GM23248 (cell line): ENCODE measurements at regions not wholly inside any gene's neighbourhood (a gene's known extent, or its start where the extent isn't known, plus 50 kb on each side); places are given as distances from the start of the nearest gene placed in this dataset.
"Not testable (repeated sequence)": the region's sequence is repeated elsewhere in the genome, so short reads cannot be mapped to it uniquely, and the experiment has no call there.

Source experiments
- DNase-seq: peaks from one replicate; pipeline ENCODE4 v3.0.0-alpha.2; 2015
- H2AFZ ChIP-seq: fragments of 200-600 bp; sonication (generic); 2 replicates; pipeline ENCODE4 v1.6.1; 2016; ENCODE audit warnings: antibody characterized with exemption
- H3F3A ChIP-seq: fragments of 200-600 bp; sonication (generic); 2 replicates; pipeline ENCODE4 v1.6.1; 2016; ENCODE audit warnings: mild to moderate bottlenecking, antibody characterized with exemption, mixed run types; ENCODE audit not compliant: insufficient read depth
- H3K27ac ChIP-seq: fragments of 200-600 bp; sonication (generic); 2 replicates; pipeline ENCODE4 v1.5.1; 2016; ENCODE audit warnings: mild to moderate bottlenecking
- H3K27me3 ChIP-seq: fragments of 200-600 bp; sonication (generic); replicated peaks from 2 replicates; pipeline ENCODE4 v1.6.1; 2016; ENCODE audit warnings: mild to moderate bottlenecking; ENCODE audit not compliant: insufficient read depth
- H3K36me3 ChIP-seq: fragments of 200-600 bp; sonication (generic); 2 replicates; pipeline ENCODE4 v1.6.1; 2016; ENCODE audit warnings: low read depth, mild to moderate bottlenecking
- H3K4me1 ChIP-seq: fragments of 200-600 bp; sonication (generic); 2 replicates; pipeline ENCODE4 v1.6.1; 2016; ENCODE audit warnings: mild to moderate bottlenecking; ENCODE audit not compliant: insufficient read depth
- H3K4me2 ChIP-seq: fragments of 200-600 bp; sonication (generic); one replicate; pipeline ENCODE4 v1.6.1; 2016; ENCODE audit warnings: mild to moderate bottlenecking; ENCODE audit not compliant: unreplicated experiment
- H3K4me3 ChIP-seq: fragments of 200-600 bp; sonication (generic); 2 replicates; pipeline ENCODE4 v1.5.1; 2016; ENCODE audit warnings: mild to moderate bottlenecking
- H3K79me2 ChIP-seq: fragments of 200-600 bp; sonication (generic); 2 replicates; pipeline ENCODE4 v1.6.1; 2016; ENCODE audit warnings: mild to moderate bottlenecking; ENCODE audit not compliant: insufficient read depth
- H3K9ac ChIP-seq: fragments of 200-600 bp; sonication (generic); 2 replicates; pipeline ENCODE4 v1.6.1; 2016; ENCODE audit warnings: mild to moderate bottlenecking
- H3K9me2 ChIP-seq: fragments of 200-600 bp; sonication (generic); 2 replicates; pipeline ENCODE4 v1.6.1; 2016; ENCODE audit warnings: mixed run types, mild to moderate bottlenecking, moderate library complexity; ENCODE audit not compliant: insufficient read depth
- H3K9me3 ChIP-seq: fragments of 200-600 bp; sonication (generic); one replicate; pipeline ENCODE4 v1.6.1; 2017; ENCODE audit warnings: low read depth
- H4K20me1 ChIP-seq: fragments of 200-600 bp; sonication (generic); 2 replicates; pipeline ENCODE4 v1.6.0; 2016; ENCODE audit not compliant: insufficient read depth
- EZH2 ChIP-seq: fragments of 200-600 bp; sonication (generic); IDR thresholded peaks from 2 replicates; pipeline ENCODE4 v1.6.1; 2018; ENCODE audit warnings: antibody characterized with exemption, mild to moderate bottlenecking; ENCODE audit not compliant: insufficient read depth, poor library complexity, severe bottlenecking
- EZH2phosphoT487 ChIP-seq: fragments of 200-600 bp; sonication (generic); IDR thresholded peaks from 2 replicates; pipeline ENCODE4 v1.6.1; 2018; ENCODE audit warnings: antibody characterized with exemption, moderate library complexity, mild to moderate bottlenecking, low read depth; ENCODE audit not compliant: insufficient read depth
- WGBS, 2 experiments: methylation state at CpG; one replicate each; pipeline ENCODE4 v1.1.6; 2015 to 2017; ENCODE audit warnings: low lambda C conversion rate in 2 of 2, low coverage in 1 of 2; ENCODE audit errors: missing lambda C conversion rate in 2 of 2; 5-methylcytosine and 5-hydroxymethylcytosine counted together
- in situ Hi-C: fragments of 300-500 bp; cut with MboI; formaldehyde crosslinking; loops from 2 replicates; pipeline ENCODE4 v1.15.0; 2020

- no peak overlapping the region for H2AFZ ChIP-seq
- WGBS, 2 experiments = 89 to 96% methylated on average over 3 of the region's 3 CpGs
- no peak overlapping the region for H3K4me2 ChIP-seq
Observed at GRCh38 chr18:39449566-39449965, 1884.0 kb upstream of the CELF4 start.

DNA sequence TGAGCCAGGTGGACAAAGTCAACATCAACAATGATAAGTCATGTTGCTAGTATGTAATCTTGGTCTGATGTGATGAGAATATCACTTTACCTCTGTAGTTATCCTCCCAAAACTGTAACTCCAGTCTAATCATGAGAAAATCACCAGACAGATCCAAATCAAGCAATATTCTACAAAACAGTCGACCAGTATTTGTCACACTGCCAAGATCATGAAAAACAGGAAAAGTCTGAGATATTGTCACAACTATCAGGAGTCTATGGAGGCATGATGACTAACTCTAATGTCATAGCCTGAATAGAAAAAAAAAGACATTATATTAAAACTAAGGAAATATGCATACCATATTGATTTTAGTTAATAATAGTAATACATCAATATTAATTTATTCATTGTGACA lies 1883.3 kb upstream of the CELF4 start:
- WGBS, 2 experiments = 35 to 38% methylated on average over 1 of the region's 1 CpG

More at GRCh38 chr18:39449566-39449965, 1884.0 kb upstream of the CELF4 start:
- H3K4me3 ChIP-seq = no peak overlapping the region
- peaks cover 6% of the 10 kb centered on the region; the same call in 1 of the 2 replicates for H3F3A ChIP-seq
- no peaks in the 10 kb centered on the region for H3K36me3 ChIP-seq
- H4K20me1 ChIP-seq = no peaks in the 10 kb centered on the region
- no peak overlapping the region for H3K27ac ChIP-seq
- H3K4me1 ChIP-seq = peaks cover 18% of the 10 kb centered on the region
- DNase-seq = no peak
- no peaks in the 10 kb centered on the region for H3K9me3 ChIP-seq
- TF ChIP-seq EZH2phosphoT487 (no peak), EZH2 (no peak)
- H3K27me3 ChIP-seq = no peaks in the 10 kb centered on the region
- no peak overlapping the region for H3K9ac ChIP-seq
- in situ Hi-C loops = no loop called here
- H3K9me2 ChIP-seq = no peaks in the 10 kb centered on the region
- H3K79me2 ChIP-seq = no peaks in the 10 kb centered on the region

GRCh38 chr18:39444957-39445356 lies 1879.4 kb upstream of the CELF4 start:
- H3F3A ChIP-seq, H2AFZ ChIP-seq, in situ Hi-C loops, H3K4me1 ChIP-seq, H3K36me3 ChIP-seq, H3K4me2 ChIP-seq, H3K4me3 ChIP-seq, H3K27me3 ChIP-seq, H3K9ac ChIP-seq, H3K79me2 ChIP-seq, H3K9me3 ChIP-seq, DNase-seq, H3K27ac ChIP-seq, H3K9me2 ChIP-seq, H4K20me1 ChIP-seq: not testable (repeated sequence)
- WGBS, 2 experiments = 95 to 97% methylated on average over 2 of the region's 2 CpGs

More for the DNA sequence above, 1883.3 kb upstream of the CELF4 start:
- H3K4me3 ChIP-seq = no peak overlapping the region
- no peaks in the 10 kb centered on the region for H3K36me3 ChIP-seq
- in situ Hi-C loops = no loop called here
- DNase-seq = peak; percentile 32
- no peak overlapping the region for H2AFZ ChIP-seq
- no peaks in the 10 kb centered on the region for H3F3A ChIP-seq
- no peak overlapping the region for H3K9ac ChIP-seq
- no peaks in the 10 kb centered on the region for H4K20me1 ChIP-seq
- H3K27me3 ChIP-seq = no peaks in the 10 kb centered on the region
- no peaks in the 10 kb centered on the region for H3K9me2 ChIP-seq
- TF ChIP-seq EZH2phosphoT487 (no peak), EZH2 (no peak)
- H3K4me1 ChIP-seq = peaks cover 13% of the 10 kb centered on the region
- H3K9me3 ChIP-seq = no peaks in the 10 kb centered on the region
- no peak overlapping the region for H3K4me2 ChIP-seq
- H3K27ac ChIP-seq = no peak overlapping the region
- no peaks in the 10 kb centered on the region for H3K79me2 ChIP-seq

GRCh38 chr18:39441648-39442047 lies 1876.0 kb upstream of the CELF4 start:
- Histone ChIP-seq H2AFZ (no peak overlapping the region), H3K4me2 (no peak overlapping the region), H3K9me3 (no peaks in the 10 kb centered on the region), H3F3A (no peaks in the 10 kb centered on the region), H4K20me1 (no peaks in the 10 kb centered on the region), H3K27me3 (no peaks in the 10 kb centered on the region), H3K9me2 (no peaks in the 10 kb centered on the region), H3K4me3 (no peak overlapping the region), H3K79me2 (no peaks in the 10 kb centered on the region), H3K36me3 (no peaks in the 10 kb centered on the region), H3K9ac (no peak overlapping the region), H3K4me1 (no peaks in the 10 kb centered on the region), H3K27ac (no peak overlapping the region)
- 83 to 90% methylated on average over 2 of the region's 2 CpGs for WGBS, 2 experiments
- no peak for TF ChIP-seq EZH2
- no peak for TF ChIP-seq EZH2phosphoT487
- DNase-seq = no peak
- in situ Hi-C loops = no loop called here

- Histone ChIP-seq H3K9ac (no peak overlapping the region), H3K79me2 (no peaks in the 10 kb centered on the region), H3K27me3 (no peaks in the 10 kb centered on the region), H3K4me2 (no peak overlapping the region), H3K4me1 (no peaks in the 10 kb centered on the region), H4K20me1 (no peaks in the 10 kb centered on the region), H3K36me3 (no peaks in the 10 kb centered on the region), H2AFZ (no peak overlapping the region), H3K4me3 (no peak overlapping the region), H3K9me3 (no peaks in the 10 kb centered on the region), H3F3A (no peaks in the 10 kb centered on the region), H3K27ac (no peak overlapping the region), H3K9me2 (peaks cover 5% of the 10 kb centered on the region; the same call in 1 of the 2 replicates)
- TF ChIP-seq EZH2phosphoT487 = no peak
- no peak for TF ChIP-seq EZH2
- WGBS, 2 experiments = 5% methylated on average over 1 of the region's 1 CpG
- in situ Hi-C loops = no loop called here
- no peak for DNase-seq
Observed at GRCh38 chr18:39435996-39436395, 1870.4 kb upstream of the CELF4 start.
